OCI-LY7 (cell line): ENCODE measurements at regions not wholly inside any gene's neighbourhood (a gene's known extent, or its start where the extent isn't known, plus 50 kb on each side); places are given as distances from the start of the nearest gene placed in this dataset.

Experiments
- CTCF ChIP-seq: fragments of 200-600 bp; sonication (generic); conservative IDR thresholded peaks from 2 replicates; pipeline ENCODE4 v1.5.1; 2014; ENCODE audit warnings: mild to moderate bottlenecking, antibody characterized with exemption, low read length, moderate library complexity, mixed read lengths
- EZH2phosphoT487 ChIP-seq: fragments of 200-600 bp; sonication (generic); IDR thresholded peaks from 2 replicates; pipeline ENCODE4 v1.6.1; 2018; ENCODE audit warnings: low read depth, borderline replicate concordance, mild to moderate bottlenecking, mixed run types, antibody characterized with exemption, low read length, moderate library complexity, mixed read lengths

DNA sequence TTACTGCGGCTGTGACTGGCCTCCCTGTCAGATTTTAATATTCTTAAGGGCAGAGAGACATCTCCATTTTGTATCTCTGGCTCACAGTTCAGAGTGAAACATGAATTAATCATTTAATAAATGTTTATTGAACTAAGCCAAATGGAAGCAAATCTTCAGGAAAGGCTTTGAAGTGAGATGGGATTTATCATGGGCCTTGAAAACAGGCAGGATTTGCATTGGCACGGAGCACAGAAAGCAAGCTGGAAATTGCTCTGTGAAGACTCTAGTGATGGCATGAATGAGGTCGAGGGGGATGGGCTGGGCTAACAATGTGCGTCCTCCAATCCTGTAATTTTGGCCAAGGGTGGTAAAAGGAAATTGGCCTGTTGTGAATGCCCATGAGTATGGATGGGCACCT lies 369.8 kb upstream of the SOX11 start:
- no peak for TF ChIP-seq CTCF
- TF ChIP-seq EZH2phosphoT487: no peak
